Testis (tissue), 2 donors: ENCODE measurements at regions not wholly inside any gene's neighbourhood (a gene's known extent, or its start where the extent isn't known, plus 50 kb on each side); places are given as distances from the start of the nearest gene placed in this dataset.

Source experiments
- CTCF ChIP-seq, 3 experiments: fragments of 450-650 bp in 2 of 3; fragments of 200-600 bp in 1 of 3; sonication (generic) in 1 of 3; IDR thresholded peaks; one replicate each; pipeline ENCODE4 v1.5.1; 2016 to 2019; ENCODE audit warnings: antibody characterized with exemption in 3 of 3, mild to moderate bottlenecking in 2 of 3, moderate library complexity in 1 of 3
- POLR2A ChIP-seq: fragments of 450-650 bp; IDR thresholded peaks from one replicate; pipeline ENCODE4 v1.6.1; 2017; ENCODE audit warnings: antibody characterized with exemption, mild to moderate bottlenecking, moderate library complexity

DNA sequence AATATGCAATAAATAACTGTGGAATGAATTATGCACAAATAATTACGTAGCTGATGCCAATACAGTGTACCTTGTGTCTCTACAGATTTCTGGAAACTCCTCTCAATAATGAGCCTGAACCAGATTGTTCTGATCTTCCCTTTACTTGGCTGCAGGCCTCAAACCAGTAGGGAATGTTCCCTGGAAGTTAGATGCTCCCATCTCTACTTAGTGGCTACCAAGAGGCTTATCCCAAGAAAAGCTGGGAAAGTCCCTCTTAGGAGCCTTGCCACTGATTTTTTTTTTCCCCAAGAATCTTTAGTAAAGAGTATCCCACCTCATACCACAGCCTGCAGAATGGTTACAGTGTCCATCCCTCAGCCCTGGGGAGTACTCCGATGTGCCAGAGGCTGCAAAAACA lies 702.1 kb downstream of the RFPL4B start:
- TF ChIP-seq CTCF (IDR thresholded peaks at IDR 0.05) (no peak), POLR2A (no peak)
